Stimulated activated naive CD4-positive, alpha-beta T cell (primary cell): ENCODE measurements at regions not wholly inside any gene's neighbourhood (a gene's known extent, or its start where the extent isn't known, plus 50 kb on each side); places are given as distances from the start of the nearest gene placed in this dataset.
"Not testable (repeated sequence)": the region's sequence is repeated elsewhere in the genome, so short reads cannot be mapped to it uniquely, and the experiment has no call there.

Experiments
- DNase-seq, 6 experiments: peaks; one replicate each; lab custom pipeline; 2025; lab: John Stamatoyannopoulos, UW

DNA sequence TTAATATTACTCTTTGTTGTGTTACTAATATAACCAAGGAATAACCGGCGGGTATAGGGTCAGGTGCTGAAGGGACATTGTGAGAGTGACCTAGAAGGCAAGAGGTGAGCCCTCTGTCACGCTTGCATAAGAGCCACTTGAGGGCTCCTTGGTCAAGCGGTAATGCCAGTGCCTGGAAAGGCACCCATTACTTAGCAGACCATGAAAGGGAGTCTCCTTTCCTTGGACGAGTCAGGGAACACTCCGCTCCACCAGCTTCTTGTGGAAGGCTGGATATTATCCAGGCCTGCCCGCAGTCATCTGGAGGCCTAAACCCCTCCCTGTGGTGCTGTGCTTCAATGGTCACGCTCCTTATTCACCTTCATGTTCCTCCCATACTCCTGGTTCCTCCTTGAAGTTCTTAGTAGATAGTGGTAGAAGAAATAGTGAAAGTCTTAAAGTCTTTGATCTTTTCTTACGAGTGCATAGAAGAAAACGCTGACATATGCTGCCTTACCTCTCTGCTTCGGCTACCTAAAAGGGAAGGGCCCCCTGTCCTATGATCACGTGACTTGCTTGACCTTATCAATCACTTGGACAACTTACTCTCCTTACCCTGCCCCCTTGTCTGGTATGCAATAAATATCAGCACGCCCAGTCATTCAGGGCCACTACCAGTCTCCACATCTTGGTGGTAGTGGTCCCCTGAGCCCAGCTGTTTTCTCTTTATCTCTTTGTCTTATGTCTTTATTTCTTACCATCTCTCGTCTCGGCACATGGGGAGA is 59.6 kb upstream of the DMRTB1 start:
- DNase-seq = not testable (repeated sequence)

DNA sequence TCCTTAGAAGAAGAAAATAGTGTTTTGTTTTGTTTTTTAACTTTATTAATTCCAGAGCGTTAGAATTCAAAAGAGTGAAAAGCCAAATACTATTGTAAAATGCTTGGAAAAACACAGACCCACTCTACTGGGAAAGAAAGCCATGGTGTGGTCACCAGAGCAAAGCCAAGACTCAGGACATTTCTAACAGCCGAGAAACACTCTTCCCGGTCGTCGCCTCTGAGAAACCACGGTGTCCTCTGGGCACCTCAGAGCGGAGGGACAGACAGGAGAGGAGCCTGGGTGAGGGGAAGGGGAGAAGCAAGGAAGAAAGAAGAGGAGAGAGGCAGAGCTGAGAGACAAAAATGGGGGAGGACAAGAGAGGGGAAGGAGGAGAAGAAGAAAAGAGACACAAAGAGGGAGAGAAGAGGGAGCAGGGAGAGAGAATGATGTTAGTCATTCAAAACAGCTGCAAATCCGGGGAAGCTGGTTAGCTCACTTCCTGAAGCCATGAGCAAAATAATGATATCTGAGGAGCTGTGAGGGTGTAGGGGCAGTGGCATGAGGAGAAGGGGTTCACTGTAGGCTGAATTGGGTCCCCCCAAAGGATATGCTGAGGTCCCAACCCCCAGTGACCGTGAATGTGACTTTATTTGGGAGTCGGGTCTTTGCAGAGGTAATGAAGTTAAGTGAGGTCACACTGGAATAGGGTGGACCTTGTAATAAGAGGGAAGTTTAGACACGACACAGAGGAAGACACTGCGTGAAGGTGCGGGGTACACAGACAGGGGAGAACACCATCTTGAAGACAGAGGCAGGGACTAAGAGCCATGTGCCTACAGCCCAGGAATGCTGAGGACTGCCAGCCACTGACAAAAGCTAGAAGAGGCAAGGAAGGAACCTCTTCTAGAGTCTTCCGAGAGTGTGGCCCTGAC is 58.2 kb upstream of the DMRTB1 start:
- no peak for DNase-seq

DNA sequence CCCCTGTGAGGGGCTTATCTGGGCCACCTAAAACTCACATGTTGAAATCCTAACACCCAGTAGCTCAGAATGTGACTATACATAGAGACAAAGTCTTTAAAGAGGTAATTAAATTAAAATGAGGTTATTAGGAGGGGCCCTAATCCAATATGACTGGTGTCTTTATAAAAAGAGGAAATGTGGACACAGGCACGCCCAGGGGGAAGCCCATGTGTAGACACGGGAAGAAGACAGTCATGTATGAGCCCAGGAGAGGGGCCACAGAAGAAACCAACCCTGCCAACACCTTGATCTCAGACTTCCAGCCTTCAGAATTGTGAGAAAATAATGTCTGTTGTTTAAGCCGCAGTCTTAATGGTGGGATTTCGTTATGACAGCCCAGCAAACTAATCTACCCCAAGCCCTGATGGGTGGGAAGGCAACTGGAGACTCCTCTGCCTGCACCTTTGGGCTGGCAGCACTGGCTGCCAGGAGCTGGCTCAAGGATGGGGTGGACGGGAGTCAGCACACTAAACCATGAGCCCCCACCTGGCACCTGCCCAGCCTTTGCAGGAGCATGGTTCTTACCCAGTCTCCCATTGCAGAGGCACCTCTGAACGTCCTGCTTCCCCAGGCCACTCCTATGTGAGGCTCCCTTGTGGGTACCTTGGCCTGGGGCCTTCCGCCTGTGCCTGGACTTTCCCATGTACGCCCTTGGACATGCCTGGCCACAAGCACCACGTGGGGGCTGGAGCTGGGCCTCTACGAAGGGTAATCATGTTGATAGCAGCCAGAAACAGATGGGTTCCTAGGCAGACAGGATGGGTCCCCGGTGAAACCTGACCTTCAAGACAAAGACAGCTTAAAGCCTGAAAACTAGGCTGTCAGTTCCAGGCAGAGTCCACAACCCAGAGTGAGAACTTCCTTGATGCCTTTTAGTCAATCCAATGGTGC is 57.1 kb upstream of the DMRTB1 start:
- no peak for DNase-seq

DNA sequence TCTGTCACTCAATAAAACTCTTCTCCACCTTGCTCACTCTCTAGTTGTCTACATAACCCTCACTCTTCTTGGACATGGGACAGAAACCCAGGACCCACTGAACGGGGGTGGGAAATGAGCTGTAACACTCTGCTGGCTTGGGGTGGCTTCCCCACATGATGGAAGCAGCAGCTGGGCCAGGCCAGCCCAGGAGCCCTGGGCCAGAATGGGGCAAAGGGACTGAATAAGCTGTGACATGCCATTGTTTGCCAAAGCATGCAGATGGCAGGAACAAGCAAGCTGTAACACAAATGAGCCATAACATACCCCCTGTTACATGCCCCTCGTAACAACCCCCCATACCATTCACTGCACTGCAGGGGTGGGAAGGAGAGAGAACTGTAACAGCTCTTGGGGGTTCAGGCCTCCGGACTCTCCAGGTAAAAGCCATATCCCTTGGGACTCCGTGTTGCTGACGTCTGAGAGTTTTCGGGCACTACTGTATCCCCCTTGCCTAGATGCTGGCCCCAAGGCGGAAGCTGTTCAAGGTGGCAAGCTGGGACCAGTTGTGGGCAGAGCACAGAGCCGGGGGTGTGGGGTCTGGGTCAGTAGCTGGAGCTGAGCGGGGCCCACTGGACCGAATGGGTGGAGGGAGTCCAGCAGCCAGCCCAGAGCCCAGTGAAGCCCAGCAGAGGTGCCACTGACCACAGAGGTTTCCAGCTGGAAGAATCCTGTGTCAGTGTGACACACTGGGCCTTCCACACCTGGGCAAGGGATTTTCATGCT is 56.1 kb upstream of the DMRTB1 start:
- no peak for DNase-seq

DNA sequence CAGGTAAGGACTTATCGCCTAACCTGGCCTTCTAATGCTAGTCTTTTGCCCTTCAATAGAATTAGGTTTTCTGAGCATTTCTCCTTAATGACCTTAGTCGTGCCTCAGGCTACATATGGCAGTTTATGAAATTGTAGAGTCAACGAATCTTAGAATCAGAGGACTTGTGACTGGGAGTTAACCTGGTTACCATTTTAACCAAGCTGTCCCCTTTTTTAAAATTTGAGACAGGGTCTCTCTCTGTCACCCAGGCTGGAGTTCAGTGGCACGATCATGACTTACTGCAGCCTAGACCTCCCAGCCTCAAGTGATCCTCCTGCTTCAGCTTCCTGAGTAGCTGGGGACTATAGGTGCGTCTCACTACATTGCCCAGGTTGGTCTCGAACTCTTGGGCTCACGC is 53.5 kb upstream of the DMRTB1 start:
- DNase-seq = no peak

DNA sequence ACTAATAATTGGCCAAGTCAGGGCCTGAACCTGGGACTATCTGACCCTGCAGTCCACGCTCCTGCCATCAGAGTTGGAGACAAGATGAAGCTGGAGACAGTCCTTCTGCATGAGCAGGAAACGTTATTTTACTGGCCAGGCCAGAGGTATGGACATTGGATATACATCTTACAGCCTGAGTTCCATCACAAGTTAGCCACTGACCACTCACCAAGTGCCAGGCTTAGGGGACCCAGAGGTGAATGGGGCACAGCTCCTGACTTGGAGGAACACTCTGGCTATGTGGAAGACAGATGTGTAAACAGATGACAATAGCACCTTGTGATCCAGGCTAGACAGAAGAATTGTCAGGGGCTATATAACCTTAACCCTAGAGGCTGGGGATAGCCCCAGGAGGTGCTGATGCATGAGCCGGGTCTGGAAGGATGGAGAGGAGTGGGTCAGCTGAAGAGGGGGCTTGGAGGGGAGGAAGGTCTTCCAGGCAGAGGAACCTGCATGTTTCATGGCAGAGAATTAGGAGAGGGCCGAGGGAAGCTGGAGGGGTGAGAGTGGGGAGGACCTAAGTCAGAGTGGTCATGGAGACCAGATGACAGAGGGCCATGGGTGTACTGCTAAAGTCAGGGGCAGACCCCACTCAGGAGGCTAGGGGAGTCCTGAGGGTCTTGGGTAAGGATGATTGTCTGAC is 52.5 kb upstream of the DMRTB1 start:
- DNase-seq = no peak

DNA sequence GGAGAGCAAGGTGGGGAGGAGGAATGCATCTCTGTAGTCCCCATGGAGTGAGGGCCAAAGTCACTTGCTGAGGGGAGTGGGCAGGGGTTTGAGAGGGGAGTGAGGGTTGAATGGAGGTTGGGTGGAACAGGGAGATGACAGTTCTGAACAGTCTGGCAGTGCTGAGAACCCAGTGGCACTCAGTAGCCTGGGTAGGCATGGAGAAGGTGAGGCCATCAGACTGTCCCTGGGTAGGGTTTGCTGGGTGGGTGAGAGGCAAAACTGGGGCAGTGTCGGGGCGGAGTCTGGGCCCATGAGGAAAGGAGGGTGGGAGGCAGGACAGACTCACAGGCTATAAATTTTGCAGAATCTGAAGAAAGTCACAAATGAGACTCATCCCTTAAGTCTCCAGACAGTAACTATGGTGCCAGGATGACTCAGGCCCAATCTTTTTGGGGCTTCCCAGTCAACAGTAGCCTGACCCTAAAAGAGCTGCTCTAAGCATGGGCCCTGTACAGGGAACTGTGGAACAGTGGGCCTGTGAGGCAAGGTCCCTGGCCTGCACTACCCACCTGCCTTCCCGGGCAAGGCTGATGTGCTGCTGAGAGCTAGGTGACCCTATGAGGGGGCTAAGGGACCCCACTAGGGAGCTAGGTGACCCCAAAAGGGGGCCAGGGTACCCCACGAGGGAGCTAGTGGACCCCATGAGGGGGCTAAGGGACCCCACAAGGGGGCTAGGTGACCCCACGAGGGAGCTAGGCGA is 51.0 kb upstream of the DMRTB1 start:
- no peak for DNase-seq

DNA sequence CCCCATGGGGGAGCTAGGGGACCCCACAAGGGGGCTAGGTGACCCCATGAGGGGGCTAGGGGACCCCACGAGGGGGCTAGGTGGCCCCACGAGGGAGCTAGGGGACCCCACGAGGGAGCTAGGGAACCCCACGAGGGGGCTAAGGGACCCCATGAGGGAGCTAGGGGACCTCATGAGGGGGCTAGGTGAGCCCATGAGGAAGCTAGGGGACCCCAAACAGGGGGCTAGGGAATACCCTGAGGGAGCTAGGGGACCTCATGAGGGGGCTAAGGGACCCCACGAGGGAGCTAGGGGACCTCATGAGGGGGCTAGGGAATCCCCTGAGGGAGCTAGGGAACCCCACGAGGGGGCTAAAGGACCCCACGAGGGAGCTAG is 50.5 kb upstream of the DMRTB1 start:
- no peak for DNase-seq

DNA sequence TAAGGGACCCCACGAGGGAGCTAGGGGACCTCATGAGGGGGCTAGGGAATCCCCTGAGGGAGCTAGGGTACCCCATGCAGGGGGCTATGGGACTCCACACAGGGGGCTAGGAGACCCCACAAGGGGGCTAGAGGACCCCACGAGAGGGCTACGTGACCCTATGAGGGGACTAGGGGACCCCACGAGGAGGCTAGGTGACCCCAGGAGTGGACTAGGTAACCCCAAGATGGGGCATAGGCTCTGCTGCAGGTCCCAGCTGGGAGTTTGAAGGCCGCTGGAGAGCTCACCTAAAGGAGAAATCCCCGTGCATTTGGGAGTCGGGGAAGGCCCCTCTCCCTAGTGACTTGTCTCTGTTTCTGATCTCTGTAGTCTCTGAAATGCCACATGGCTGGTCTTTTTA is 50.0 kb upstream of the DMRTB1 start:
- DNase-seq = no peak
